Keratinocyte (primary cell): ENCODE measurements at regions not wholly inside any gene's neighbourhood (a gene's known extent, or its start where the extent isn't known, plus 50 kb on each side); places are given as distances from the start of the nearest gene placed in this dataset.

ENCODE experiments used
- EZH2 ChIP-seq: IDR thresholded peaks from one replicate; pipeline ENCODE4 v1.6.1; 2012; ENCODE audit warnings: inconsistent platforms, mild to moderate bottlenecking, low read length, moderate library complexity
- TF ChIP-seq, protein P1 (sequence below), 3 experiments: IDR thresholded peaks in 1 of 3; conservative IDR thresholded peaks in 1 of 3; optimal IDR thresholded peaks in 1 of 3; 2 replicates in 2 of 3; 3 replicates in 1 of 3; pipeline versions ENCODE3 to v1.5.1; 2011; ENCODE audit warnings: low read length in 3 of 3, mild to moderate bottlenecking in 3 of 3, moderate library complexity in 2 of 3, control low read depth in 1 of 3, inconsistent platforms in 1 of 3; ENCODE audit not compliant: insufficient read depth in 2 of 3; ENCODE audit errors: extremely low read depth in 1 of 3

GRCh38 chr5:27318701-27319100, 280.3 kb upstream of the CDH9 start:
- TF ChIP-seq, protein P1, sequence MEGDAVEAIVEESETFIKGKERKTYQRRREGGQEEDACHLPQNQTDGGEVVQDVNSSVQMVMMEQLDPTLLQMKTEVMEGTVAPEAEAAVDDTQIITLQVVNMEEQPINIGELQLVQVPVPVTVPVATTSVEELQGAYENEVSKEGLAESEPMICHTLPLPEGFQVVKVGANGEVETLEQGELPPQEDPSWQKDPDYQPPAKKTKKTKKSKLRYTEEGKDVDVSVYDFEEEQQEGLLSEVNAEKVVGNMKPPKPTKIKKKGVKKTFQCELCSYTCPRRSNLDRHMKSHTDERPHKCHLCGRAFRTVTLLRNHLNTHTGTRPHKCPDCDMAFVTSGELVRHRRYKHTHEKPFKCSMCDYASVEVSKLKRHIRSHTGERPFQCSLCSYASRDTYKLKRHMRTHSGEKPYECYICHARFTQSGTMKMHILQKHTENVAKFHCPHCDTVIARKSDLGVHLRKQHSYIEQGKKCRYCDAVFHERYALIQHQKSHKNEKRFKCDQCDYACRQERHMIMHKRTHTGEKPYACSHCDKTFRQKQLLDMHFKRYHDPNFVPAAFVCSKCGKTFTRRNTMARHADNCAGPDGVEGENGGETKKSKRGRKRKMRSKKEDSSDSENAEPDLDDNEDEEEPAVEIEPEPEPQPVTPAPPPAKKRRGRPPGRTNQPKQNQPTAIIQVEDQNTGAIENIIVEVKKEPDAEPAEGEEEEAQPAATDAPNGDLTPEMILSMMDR (optimal IDR thresholded peaks at IDR 0.05 in 1 of 3, IDR thresholded peaks at IDR 0.05 in 1 of 3, conservative IDR thresholded peaks at IDR 0.05 in 1 of 3; ENCODE audit: extremely low read depth in 1 of 3, insufficient read depth in 2 of 3, low read length in 3 of 3) = no peak
- TF ChIP-seq EZH2 = no peak
